ENCODE measurements at regions not wholly inside any gene's neighbourhood (a gene's known extent, or its start where the extent isn't known, plus 50 kb on each side); places are given as distances from the start of the nearest gene placed in this dataset.

DNA sequence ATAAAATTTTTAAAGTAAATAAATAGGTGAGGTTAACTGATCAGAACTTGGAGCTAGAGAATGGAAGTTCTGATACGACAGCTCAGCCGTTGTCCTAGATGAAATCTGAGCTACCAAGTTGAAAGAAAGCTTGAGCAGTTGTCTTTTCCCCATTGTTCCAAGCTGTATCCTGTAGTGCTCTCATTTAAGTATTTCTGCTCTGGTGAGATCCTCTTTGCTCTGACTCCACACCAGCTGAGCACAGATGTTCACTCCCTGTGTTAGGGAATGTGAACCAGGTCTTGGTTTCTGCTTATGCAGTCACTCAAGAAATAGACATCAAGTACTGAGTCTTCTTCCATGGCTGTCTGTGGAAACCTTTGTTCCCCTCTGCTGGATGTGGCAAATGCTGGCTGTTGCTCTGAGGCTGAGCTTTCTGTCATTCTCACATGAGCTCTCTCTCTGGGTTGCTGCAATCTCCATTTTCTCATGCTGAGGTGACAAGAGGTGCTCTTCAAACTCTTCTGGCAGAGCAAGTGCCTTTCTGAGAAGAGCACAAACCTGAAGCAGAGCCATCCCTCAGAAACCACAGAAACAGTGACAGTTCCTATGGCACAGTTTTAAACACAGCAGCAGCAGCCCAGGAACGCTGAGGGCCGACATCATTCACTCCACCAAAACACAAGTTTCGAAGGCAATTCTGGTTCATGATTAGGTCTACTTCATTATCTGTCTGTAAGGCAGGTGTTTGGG is 194.1 kb downstream of the SP3 start:
- no peak for DNase-seq (ENCODE audit: low spot score)

DNA sequence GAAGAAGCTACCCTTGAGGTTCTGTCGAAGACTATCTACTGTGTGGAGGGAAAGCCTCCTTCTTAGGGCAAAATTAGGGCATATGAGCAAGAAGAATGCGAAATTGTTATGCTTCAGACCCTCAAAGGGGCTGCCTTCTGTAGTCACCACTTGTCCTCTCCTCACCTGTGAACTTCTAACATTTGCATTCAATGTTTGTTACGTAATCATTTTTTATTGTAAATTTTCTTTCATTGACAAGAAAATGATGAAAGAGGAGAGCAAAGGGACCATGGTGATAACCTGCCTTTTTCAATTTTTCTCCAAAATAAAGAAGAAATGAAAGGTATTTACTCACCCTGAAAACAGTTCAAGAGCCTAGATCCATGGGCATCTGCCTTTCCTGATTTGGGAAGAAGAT is 193.0 kb downstream of the SP3 start:
- DNase-seq (ENCODE audit: low spot score) = no peak

DNA sequence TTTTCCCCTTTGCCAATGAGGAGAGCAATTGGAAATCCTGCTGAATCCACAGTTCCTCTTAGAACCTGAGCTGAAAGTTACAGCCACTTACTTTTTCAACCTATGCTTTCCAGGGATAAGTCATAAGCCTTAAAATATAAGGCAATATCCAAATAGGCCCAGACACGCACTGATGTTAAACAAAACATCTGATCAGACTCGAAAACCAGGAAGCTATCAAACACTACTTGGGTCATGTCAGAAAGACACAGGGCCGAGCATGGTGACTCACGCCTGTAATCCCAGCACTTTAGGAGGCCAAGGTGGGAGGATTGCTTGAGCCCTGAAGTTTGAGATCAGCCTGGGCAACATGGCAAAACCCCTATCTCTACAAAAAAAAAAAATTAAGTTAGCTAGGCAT is 192.1 kb downstream of the SP3 start:
- no peak for DNase-seq (ENCODE audit: low spot score)

DNA sequence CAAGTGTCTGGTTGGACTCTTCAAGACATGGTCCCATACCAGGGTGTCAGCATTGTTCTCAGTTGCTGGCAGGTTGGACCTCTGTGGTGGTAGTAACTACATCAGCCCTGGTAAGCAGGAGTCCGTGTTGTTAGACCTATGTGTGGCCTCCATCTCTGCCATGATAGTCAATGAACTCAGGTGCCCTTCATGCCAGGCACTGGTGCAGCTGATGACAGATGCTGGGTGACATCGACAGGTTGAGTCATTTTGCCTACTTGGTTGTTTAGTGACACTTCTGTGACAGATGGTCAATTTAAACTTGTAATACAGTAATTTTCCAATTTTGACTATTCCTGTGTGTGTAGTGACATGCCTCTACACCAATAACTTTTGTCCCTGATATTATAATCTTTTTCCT is 189.7 kb downstream of the SP3 start:
- DNase-seq (ENCODE audit: low spot score) = no peak

DNA sequence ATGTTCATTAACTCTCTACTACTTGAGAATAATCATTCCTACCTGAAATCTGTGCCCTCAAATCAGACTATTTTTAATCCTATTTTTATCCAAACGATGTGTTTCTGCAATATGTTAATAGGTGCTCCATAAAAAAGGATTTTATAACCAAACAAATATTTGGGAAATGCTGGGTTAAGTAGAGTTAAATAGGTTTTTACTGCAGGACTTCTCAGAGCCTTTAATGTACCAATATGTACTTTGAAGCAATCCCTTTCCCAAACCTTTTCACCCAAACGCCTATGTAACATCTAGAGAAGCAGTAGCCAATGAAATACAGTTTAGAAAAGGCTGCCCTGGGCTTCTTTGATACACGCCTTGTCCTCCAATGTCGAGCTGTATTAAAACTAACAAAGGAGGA is 182.5 kb downstream of the SP3 start:
- DNase-seq (ENCODE audit: low spot score) = no peak

DNA sequence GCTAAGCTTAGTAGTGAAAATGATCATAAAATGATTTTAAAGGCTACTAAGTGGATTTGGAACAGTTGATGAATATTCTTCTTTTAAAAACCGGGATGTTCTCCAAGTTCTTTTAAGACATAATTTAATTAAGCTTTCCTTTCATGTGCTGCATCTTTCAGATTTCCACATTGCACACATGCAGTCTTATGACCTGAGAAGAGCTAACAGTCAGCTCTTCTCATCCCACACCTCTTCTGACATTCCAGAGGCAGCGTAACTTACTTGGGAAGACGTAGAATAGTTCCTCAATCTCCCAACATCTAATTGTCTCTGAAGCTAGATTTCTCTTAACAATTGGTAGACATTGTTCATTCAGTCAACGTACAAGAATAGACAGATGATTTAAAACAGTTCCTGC is 181.8 kb downstream of the SP3 start:
- no peak for DNase-seq (ENCODE audit: low spot score)

DNA sequence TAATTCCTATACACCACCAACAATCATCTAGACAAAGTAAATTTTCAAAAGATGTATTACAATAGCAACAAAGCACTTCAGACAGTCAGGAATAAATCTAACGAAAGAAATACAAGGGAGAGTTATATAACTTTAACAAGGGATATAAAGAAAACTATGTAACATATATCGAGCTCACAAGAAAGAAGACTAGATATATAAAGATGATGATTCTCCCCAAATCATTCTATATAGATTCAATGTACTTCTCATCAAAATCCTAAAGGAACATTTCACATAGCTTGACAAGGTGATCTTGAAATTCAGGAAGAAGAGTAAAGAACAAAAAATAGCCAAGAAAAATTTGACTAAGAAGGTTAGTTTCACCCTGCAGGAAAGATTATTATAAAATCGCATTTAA is 179.4 kb downstream of the SP3 start:
- no peak for DNase-seq (ENCODE audit: low spot score)

DNA sequence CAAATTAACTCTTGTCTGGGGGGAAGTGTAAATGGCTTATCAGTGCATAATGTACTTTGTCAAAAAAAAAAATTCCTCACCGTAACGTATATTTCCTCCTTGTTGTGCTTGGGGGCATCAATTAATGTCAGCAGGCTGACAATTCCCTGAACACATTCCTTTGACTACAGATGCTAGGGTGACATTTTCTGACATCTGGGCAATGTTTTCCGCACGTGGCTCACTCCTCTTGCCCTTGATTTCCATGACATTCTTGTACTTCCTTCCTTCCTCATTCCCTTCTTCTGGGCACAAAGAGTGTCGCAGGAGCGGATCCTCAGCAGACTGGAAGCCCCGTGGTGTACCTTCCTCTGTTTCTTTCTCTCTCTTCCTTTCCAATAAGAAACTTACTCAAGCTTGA is 173.7 kb downstream of the SP3 start:
- DNase-seq (ENCODE audit: low spot score) = no peak

DNA sequence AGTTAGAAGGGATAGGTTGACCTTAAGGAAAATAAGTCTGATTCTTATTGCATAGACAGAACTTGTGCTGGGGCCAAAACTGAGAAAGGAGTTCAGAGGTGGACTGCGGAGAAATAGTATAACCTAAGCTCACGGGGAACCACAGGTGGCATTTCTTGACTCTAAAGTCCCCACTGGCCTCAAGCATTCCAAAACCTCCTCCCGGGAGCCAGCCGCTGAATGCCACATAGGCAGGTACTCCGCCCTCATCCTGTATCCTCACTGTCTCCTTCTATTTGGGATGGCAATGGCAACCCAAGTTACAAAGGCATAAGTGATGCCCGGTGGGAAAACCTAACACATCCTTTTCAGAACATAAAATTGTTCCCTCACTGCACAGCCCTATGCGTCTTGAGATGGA is 173.0 kb downstream of the SP3 start:
- no peak for DNase-seq (ENCODE audit: low spot score)

DNA sequence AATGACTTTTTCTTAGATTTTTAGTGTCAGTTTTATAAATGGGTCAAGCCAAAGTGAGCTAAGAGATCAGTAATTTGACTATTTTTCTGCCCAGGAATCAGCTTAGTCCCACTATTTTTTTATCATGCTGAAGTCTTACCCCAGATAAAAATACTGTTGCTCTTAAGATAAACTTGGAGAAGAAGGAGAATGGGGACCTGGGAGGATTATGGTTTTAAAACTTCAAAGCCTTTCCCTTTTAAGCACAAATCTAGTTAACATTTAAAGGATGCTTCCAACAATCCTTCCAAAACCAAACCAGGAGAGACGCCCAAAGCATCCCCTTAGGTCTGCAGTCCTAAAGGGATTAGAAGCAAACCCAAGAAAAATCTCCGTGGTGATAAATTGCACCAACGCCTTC is 172.4 kb downstream of the SP3 start:
- no peak for DNase-seq (ENCODE audit: low spot score)

DNA sequence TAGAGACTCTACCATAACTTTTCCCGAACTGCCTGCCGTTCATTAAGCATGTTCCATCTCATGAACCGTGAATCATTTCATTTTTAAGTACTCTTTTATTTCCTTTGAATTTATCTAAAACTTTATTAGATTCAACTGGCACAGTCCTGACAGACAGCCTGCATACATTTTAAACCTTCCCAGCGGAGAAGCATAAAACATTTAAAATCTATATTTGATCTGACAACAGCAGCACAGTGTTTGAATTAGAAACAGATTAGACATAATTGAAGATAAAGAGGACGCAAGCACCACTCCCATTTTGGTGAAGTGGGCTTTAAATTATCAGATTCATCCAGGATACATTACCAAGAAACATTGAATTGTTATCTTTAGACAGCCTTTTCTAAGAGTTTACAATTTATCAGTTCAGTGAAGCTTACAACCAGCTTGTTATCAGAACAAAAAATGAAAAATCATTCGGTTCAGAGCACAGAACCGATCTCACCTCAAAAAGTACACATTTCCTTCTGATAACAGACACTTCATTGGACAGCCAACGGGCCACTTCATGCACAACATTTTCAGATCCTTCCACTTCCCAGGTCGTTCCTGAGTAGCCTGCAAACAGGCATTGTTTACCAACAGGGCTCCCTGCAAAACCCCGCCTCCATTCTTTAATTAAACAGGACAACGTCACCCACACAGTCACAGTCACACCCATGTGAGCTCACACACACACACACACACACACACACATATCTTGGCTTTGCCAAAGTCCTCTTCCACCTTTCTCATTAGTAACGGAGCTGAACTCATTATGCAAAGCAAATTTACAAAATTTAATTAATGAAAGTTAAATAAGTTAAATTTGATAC is 171.2 kb downstream of the SP3 start:
- DNase-seq (ENCODE audit: low spot score) = no peak

DNA sequence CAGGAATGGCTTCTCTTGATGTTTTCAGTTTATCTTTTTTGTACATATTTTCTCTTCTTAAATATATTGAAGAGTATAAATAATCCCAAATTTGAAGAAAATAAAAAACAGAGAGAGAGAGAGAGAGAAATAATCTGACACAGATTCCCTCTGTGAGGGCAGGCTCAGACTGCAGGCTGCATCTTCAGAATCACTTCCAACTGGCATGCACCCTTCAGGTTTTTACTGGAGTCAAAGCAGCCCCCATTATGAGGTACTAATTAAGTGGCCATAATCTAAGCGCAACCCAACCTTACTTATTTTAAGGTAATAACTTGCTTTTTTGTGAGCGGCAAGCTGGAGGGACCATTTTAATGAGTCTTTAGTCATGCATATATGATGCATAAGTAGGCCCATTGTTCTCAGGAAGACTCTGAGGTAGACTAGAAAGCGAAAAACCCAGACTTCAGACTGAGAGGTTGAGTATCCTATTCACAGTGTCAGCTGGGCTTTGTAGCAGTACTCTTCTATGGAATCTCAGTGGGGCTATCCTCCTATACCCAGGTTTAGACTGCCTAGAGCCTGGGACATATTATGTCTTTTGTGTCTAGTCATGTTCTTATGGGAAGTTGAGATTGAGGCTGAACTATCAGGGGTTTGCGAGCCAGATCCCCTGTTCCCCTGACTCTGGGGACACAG is 167.4 kb downstream of the SP3 start:
- DNase-seq (ENCODE audit: low spot score) = no peak

DNA sequence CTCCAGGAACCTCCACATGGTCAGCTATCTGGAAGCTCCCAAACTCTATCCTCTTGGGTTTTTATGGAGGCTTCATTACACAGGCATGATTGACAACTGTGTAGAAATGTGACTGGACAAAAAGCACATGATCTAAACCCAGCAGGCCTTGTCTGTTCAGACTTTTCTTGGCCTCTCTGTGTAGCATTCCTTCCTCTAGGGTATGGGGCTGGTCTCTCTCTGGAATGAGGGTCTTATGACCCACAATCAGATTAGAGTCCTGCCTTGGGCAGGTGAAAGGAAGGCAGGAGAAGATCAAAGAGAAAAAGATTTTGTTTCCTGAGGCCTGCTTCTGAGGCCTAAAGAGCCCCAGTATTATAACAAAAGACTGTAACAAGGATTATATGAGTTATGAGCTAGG is 162.7 kb downstream of the SP3 start:
- DNase-seq (ENCODE audit: low spot score) = no peak

DNA sequence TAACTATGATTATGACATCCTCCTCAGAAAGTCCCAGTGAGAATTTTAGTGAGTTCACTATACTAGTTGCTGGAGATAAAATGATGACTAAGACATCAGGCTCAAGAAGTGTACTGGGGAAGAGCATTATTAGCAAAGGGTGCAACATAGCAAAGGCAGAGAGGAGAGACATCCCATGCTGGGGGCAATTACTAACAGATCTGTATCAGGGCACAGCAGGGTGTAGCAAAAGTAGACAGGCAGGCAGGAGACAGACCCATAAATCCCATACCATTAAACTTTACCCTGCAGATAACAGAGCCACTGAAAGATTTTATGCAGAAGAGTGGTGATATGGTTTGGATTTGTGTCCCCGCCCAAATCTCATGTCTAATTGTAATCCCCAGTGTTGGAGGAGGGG is 161.7 kb downstream of the SP3 start:
- no peak for DNase-seq (ENCODE audit: low spot score)

DNA sequence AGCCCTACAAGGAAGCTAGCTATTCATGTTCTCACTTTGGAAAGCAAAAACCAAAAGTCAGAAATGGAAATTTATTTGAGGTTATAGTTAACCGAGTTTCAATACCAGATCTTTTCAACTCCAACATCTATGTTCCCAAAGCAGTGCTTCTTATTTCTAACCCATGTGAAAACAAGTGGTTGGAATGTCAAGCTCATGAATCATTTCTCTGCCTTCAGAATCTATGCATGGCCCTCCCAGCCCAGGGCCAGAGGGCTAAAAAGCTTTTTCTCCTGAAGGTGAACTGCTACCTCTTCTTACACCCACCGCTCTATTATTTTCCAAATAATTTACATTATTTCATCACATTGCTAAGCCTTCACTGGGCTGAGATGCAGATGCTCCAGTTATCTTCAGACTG is 158.4 kb downstream of the SP3 start:
- DNase-seq (ENCODE audit: low spot score) = no peak

DNA sequence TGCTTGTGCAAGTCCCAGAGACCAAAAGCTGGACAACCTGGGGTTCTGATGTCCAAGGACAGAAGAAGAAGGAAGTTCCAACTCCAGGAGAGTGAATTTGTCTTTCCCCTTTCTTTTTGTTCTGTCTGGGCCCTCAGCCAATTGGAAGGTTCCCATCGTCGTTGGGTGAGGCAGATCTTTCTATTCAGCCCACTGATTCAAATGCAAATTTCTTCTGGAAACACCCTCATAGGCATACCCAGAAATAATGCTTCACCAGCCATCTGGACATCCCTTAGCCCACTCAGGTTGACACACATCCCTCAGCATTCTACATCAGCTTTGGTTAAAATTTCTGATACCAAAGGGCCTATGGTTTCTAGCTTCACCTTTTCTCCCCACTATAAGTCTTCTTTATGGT is 156.5 kb downstream of the SP3 start:
- no peak for DNase-seq (ENCODE audit: low spot score)

DNA sequence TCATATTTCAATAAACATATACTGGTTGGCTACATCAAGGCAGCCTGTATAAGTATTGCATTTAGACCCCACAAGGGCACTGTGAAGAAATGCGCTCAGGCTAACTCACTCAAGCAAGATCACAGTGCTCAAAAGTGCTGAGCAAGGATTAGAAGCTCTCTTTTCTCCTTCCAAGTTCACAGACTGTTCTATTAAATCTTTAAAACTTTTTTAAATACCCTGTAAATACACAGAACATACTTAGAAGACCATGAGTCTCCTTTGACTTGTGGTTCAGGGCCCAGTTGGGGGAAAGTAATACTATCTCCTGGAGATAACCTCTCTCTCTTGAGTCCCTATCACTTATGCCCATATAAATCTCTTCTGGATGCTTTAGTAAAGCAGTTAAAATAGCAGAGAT is 152.9 kb downstream of the SP3 start:
- no peak for DNase-seq (ENCODE audit: low spot score)

DNA sequence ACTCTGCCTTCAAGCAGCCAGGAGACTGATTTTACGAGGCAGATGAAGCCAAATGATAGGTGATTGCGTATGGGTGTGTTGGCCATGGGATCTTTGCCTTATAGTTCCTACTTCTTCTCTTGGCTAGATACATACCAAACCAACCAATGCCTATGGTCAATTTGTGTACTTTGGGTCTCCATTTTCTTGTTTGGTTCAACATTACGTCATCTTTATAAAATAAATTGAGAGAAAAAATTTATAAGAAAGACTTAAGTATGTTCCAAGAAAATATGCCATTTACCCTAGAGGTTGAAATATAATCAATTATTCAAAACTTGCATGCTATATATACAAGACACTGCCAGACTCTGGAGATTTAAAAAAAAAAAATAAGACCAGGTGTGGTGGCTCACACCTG is 150.9 kb downstream of the SP3 start:
- DNase-seq (ENCODE audit: low spot score) = no peak

DNA sequence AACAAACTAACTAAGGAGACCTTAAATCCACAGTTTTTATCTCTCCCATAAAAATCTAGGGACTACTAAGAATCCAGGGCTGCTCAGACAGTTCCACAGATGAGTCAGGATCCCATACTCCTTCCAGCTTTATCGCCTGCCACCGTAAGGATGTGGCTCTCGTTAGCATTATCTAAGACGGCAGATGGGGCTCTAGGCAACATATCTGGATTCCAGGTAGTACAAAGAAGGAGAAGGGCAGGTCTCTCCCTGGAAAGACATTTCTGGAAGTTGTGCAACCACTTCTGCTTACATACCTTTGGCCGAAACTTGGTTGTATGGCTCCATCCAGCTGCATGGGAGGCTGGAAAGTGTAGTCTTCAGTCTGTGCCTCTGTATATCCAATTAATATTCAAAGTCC is 149.4 kb downstream of the SP3 start:
- DNase-seq (ENCODE audit: low spot score) = no peak

DNA sequence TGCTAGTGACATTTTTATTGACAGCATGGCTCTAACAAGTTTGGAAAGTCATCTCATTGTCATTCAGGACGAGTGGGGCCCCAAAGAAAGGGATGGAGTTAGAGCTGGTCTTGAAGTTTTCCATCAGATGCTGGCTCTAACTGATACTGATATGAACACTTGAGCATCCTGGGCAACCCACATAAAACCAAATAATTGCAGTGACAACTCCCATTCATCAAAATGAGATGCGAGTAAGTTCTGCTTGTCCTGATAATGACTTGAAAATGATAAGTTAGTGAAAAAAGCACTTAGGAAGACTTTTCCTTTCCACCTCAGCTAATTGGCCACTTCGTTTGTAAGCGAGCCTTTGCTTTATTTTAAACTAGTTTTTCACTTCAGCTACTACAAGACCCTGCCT is 147.6 kb downstream of the SP3 start:
- no peak for DNase-seq (ENCODE audit: low spot score)

DNA sequence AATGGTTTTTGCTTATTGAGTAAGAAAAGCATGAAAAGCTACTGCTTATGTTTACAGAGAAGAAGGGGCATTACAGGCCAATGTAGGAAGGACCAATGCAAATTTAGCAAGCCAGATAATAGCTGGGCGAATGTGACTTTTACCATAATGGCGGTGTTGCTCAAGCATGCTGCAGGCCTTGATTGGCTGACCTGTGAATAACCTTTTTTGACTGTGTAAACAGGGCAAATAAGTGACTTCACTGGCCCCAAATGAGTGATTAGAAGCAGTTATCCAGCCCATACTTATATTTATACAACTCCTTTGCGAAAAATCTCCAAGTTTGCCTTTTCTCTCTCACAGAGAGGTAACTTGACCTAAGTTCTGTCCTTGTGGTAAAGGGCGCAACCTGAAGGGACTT is 146.9 kb downstream of the SP3 start:
- DNase-seq (ENCODE audit: low spot score) = no peak

DNA sequence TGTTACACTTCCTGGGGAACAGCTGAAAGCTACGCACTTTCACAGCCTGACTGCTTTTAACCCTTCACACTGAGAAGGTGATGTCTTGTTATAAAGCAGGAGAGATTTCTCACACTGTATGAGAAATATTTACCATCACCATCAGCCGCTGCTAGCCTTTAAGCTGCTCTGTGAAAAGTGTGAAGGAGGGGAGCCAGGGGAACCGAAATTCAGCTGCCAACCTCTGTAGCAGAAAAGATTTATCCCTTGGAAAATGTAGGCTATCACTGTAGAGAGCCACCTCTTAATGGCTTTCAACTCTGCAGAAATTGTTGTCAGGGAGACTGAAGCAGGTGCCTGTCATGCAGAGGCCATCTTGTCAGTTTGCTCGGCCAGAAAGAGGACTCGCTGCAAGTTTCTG is 145.3 kb downstream of the SP3 start:
- no peak for DNase-seq (ENCODE audit: low spot score)

DNA sequence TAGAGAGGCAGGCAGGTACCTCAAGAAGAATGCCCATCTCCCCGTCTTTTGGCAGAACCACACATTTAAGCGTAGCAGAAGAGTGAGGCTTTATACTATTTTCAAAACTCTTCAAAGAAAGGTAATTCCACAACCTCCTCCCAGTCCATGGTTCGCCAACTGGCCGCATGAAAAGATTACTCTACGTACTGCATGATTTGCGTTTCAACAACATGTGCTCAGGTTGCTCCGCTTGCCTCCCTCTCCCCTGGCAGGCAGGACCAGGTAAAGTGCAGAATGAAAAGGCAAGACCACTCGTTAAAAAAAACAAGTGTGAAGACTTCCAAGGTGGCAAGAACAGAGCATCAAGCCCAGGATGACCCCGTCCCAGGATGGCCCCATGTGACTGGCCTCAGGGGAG is 143.7 kb downstream of the SP3 start:
- DNase-seq (ENCODE audit: low spot score) = no peak
